Suprapubic skin (tissue), 4 donors: ENCODE measurements at regions not wholly inside any gene's neighbourhood (a gene's known extent, or its start where the extent isn't known, plus 50 kb on each side); places are given as distances from the start of the nearest gene placed in this dataset.

ENCODE experiments used
- EP300 ChIP-seq: sonication (generic); formaldehyde crosslinking; IDR thresholded peaks from one replicate; pipeline ENCODE4 v1.6.1; 2017; ENCODE audit warnings: antibody characterized with exemption
- POLR2A ChIP-seq, 2 donors: fragments of 450-650 bp; IDR thresholded peaks; one replicate each; pipeline ENCODE4 v1.6.1; 2017; ENCODE audit warnings: antibody characterized with exemption in 2 of 2, mild to moderate bottlenecking in 2 of 2, moderate library complexity in 2 of 2
- POLR2AphosphoS5 ChIP-seq, 3 donors: sonication (generic); formaldehyde crosslinking; IDR thresholded peaks; one replicate each; pipeline ENCODE4 v1.6.1; 2017; ENCODE audit warnings: antibody characterized with exemption in 3 of 3
- TF ChIP-seq, protein P1 (sequence below), 2 donors: fragments of 200-600 bp in 1 of 2; fragments of 450-650 bp in 1 of 2; sonication (generic) in 1 of 2; IDR thresholded peaks; one replicate each; pipeline ENCODE4 v1.5.1; 2016 to 2019; ENCODE audit warnings: antibody characterized with exemption in 2 of 2, mild to moderate bottlenecking in 1 of 2, moderate library complexity in 1 of 2

DNA sequence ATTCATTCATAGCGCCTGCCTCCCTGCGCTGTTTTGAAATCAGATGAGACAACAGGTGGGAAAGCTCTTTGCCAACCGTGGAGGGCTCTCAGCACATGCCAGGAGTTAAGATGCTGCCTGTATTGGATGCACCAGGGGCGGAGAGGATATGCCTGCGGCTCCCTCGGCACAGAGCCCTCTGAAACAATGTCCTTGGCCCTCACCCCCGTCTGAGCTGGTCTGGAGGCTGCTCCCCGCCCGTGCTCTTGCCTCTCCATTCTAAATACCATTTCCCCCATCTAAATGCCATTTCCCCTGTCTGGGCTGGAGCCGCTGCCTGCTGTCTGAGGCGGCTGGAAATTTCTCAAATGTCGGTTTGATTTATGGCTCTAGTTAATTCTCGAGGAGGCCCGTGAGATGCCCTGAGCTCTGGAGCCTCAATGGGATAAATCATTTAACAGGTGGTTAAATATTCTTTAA is 50.8 kb upstream of the MLN start:
- no peak for TF ChIP-seq POLR2A (IDR thresholded peaks at IDR 0.05)
- no peak for TF ChIP-seq EP300
- TF ChIP-seq, protein P1, sequence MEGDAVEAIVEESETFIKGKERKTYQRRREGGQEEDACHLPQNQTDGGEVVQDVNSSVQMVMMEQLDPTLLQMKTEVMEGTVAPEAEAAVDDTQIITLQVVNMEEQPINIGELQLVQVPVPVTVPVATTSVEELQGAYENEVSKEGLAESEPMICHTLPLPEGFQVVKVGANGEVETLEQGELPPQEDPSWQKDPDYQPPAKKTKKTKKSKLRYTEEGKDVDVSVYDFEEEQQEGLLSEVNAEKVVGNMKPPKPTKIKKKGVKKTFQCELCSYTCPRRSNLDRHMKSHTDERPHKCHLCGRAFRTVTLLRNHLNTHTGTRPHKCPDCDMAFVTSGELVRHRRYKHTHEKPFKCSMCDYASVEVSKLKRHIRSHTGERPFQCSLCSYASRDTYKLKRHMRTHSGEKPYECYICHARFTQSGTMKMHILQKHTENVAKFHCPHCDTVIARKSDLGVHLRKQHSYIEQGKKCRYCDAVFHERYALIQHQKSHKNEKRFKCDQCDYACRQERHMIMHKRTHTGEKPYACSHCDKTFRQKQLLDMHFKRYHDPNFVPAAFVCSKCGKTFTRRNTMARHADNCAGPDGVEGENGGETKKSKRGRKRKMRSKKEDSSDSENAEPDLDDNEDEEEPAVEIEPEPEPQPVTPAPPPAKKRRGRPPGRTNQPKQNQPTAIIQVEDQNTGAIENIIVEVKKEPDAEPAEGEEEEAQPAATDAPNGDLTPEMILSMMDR (IDR thresholded peaks at IDR 0.05), result no peak
- no peak for TF ChIP-seq POLR2AphosphoS5 (IDR thresholded peaks at IDR 0.05)
